IPS DF 4.7 (cell line): ENCODE measurements at regions not wholly inside any gene's neighbourhood (a gene's known extent, or its start where the extent isn't known, plus 50 kb on each side); places are given as distances from the start of the nearest gene placed in this dataset.
"Not testable (repeated sequence)": the region's sequence is repeated elsewhere in the genome, so short reads cannot be mapped to it uniquely, and the experiment has no call there.

Experiments
- DNase-seq: peaks from one replicate; pipeline ENCODE4 v3.0.0-alpha.2; 2013; ENCODE audit warnings: low spot score; ENCODE audit errors: extremely low read depth

GRCh38 chr21:31609081-31609480 lies 50.4 kb upstream of the SOD1 start:
- no peak for DNase-seq

DNA sequence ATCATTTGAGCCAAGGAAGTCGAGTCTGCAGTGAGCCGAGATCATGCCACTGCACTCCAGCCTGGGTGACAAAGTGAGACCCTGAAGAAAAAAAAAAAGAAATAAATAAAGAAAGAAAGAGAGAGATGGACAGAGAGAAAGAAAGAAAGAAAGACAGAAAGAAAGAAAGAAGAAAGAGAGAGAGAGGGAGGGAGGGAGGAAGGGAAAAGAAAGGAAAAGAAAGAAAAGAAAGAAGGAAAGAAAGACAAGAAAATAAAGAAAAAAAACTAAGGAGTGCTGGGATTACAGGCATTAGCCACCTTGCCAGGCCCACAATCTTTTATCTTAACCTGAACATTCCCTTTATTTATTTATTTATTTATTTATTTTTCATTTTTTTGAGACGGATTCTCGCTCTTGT lies 51.7 kb upstream of the SOD1 start:
- DNase-seq = no peak

DNA sequence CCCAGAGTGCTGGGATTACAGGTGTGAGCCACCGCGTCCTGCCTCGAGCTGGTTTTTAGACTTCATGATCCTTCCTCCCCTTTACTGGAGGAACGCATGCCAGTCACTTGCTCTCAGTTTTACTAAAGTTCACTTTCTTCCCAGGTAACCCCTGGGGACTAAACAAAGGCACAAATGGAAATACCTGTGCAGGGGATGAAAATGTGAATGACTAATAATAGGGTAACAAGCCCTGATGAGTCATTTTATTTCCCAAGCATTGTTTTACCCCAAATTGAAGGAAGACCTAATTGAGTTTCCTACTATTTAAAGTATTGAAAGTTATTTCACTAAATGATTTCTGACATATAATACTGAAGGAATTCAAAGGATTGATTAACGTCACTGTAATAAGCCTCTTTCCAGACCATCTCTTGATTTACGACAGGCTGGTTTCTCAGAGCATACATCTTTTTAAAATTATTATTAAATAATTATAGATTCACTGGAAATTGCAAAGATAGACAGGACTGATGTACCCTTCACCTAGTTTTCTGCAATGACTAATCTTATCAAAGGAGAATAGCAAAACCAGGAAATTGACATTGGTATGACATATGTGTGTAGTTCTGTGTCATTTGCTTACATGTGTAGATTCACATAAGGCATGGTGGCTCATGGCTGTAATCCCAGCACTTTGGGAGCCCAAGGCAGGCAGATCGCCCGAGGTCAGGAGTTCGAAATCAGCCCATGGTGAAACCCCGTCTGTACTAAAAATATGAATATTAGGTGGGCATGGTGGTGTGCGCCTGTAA lies 53.2 kb upstream of the SOD1 start:
- no peak for DNase-seq

GRCh38 chr21:31604591-31605190 lies 54.8 kb upstream of the SOD1 start:
- peak; percentile 79 for DNase-seq

DNA sequence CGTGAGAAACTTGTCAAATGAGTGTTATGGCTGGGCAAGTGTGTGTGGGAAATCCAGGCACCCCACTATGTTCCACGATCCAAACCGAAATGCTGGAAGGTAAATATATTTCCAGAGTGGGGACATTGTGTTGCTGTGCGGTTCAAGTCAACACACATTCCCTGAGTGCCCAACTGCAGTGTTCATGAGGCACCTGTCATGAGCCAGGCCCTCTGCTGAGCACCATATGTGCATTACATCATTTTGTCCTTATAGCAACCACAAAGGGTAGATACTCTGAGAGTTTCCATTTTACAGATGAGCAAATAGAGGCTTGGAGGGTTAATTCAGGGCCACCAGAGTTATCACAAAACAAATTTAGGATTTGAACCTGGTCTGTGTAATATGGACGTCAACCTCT lies 59.9 kb upstream of the SOD1 start:
- no peak for DNase-seq

DNA sequence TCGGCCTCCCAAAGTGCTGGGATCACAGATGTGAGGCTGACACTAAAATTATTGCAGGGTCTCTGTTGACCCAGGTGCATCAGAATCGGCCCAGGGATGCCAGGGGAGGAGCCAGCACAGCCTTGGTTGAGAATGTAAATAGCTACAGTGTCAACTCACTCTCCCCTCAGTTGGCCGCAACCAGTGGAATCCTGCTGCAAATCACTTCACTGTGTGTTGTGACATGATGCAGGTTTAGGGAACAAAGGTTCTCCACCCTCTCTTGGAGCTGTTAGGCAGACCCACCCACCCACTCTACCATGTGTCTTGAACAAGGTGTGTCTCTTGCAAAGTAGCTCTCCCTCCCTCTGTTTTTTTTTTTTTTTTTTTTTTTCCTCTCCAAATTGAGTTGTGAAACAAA lies 60.5 kb upstream of the SOD1 start:
- DNase-seq = no peak

DNA sequence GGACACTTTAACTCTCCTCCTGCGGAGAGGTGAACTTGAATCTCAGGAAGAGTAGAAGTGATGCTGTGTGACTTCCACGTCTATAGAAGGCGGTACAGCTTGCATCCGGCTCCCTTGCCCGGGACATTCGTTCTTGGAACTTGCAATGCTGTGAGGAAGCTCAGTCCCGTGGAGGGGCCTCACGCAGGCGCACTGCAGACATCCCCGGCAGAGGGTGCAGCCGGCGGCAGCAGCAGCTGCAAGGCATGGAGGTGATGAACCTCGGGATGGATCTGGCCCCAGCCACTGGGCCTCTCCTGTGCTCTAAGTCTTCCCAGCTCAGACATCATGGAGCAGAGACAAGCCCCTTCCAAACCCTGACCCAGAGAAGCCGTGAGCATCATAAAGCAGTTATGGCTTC lies 61.8 kb upstream of the SOD1 start:
- no peak for DNase-seq

GRCh38 chr21:31596055-31596454 lies 63.4 kb upstream of the SOD1 start:
- no peak for DNase-seq

DNA sequence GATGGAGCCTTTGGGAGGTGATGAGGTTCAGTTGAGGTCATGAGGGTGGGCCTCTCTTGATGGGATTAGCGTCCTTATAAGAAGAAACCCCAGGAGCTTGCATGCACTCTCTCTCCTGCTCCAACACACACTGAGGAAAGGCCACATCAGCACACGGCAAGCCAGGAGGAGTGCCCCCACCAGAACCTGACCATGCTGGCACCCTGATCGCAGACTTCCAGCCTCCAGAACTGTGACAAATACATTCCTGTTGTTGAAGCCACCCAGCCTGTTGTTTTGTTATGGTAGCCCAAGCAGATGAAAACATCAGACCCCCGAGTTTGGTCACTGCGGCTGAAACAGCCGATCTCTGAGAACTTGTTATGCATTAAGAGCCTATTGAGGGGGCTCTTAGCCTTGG lies 64.8 kb upstream of the SOD1 start:
- no peak for DNase-seq

GRCh38 chr21:31594279-31594678 lies 65.2 kb upstream of the SOD1 start:
- no peak for DNase-seq

GRCh38 chr21:31592963-31593560 lies 66.4 kb upstream of the SOD1 start:
- DNase-seq = no peak

- no peak for DNase-seq
These were observed 67.0 kb upstream of the SOD1 start for GRCh38 chr21:31592516-31592915.

- no peak for DNase-seq
These were observed 69.7 kb upstream of the SOD1 start for GRCh38 chr21:31589820-31590219.

- DNase-seq = no peak
These were observed 73.4 kb upstream of the SOD1 start for GRCh38 chr21:31586118-31586517.

- DNase-seq = not testable (repeated sequence)
These were observed 75.6 kb upstream of the SOD1 start for GRCh38 chr21:31583937-31584336.

DNA sequence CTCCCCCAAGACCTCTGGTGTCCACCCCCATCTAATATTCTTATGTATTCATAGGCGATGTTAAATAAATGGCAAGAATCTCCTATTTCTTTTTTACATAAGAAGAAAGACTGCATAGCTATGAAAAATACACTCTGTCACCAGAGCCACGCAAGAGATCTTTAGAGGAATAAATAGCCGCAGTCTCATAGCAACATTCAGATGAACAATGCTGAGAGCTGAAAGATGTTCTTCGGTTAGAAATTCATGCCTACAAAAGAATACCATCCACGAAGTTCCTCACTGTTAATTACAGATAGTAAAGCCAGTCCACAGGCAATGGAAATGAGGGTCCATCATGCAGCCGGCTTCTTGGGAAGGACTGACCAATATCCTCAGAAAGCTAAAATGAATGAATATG lies 76.0 kb upstream of the SOD1 start:
- DNase-seq = no peak

- no peak for DNase-seq
These were observed 78.6 kb upstream of the SOD1 start for GRCh38 chr21:31580866-31581276.

DNA sequence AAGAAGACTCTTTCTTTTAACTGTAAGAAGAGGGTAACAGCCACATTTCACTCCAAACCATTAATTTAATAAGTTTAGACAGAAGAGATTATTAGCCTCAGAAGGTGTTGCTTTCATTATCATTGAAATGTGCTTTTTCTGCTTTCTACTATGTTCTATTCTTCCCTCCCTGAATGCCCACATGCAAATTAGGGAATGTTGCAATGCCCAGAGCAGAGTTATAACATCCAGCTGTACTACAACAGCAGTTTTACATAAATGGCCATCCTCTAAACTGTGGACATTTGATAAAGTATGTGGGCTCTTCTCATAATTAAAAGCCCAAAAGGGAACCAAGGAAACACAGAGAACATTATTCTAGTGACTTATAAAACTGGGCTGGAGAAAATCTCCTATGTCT lies 82.2 kb upstream of the SOD1 start:
- DNase-seq = no peak

- DNase-seq = no peak
These were observed 83.1 kb upstream of the SOD1 start for GRCh38 chr21:31576428-31576827.

- no peak for DNase-seq
These were observed 86.3 kb upstream of the SOD1 start for GRCh38 chr21:31573217-31573616.

GRCh38 chr21:31571879-31572278 lies 87.6 kb upstream of the SOD1 start:
- DNase-seq = no peak

- no peak for DNase-seq
These were observed 88.5 kb upstream of the SOD1 start for GRCh38 chr21:31570824-31571566.
